ENCODE measurements at regions not wholly inside any gene's neighbourhood (a gene's known extent, or its start where the extent isn't known, plus 50 kb on each side); places are given as distances from the start of the nearest gene placed in this dataset.
A peak's percentile ranks its signal among the peaks of the same experiment; 100 is the strongest.

GRCh38 chr2:6068429-6068828 lies 376.2 kb downstream of the SOX11 start:
- no peak for DNase-seq (ENCODE audit: low spot score)

GRCh38 chr2:6069381-6069780 lies 377.2 kb downstream of the SOX11 start:
- DNase-seq (ENCODE audit: low spot score): no peak

DNA sequence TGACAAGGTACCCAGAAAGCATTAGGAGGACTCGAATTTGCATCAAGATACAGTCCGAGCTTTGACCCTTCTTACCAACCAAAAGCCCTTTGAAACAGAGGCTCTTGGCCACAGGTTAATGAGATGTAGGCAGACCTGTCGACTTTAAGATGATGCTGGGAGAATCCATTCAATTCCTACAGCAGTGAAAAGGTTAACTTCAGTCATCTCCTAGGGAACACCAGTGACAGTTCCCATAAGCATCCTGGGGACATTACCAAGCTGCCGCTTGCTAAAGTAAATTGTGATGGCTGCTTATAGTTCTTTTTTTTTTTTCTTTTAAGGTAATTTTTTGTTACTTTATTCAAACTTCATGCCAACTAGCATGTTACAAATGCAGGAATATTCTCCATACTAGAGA lies 379.3 kb downstream of the SOX11 start:
- no peak for DNase-seq (ENCODE audit: low spot score)

DNA sequence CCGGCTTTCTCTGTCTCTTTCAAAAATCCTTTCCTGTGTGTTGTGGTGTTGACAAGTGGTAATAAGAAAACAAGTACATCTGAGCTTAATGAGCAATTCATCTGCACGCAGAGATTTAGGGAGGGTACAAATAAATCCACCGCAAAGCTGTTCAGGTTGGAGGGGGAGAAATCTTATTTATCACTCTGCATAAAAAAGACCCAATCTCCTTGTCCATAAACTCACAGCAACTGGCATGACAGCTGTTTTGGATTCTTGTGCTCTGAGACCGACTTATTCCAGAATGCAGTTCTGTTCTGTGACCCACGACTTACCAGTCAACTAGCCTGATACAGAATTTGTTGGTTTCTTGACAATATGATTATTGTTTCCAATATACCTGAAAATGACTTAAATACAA lies 380.1 kb downstream of the SOX11 start:
- DNase-seq (ENCODE audit: low spot score): no peak

- no peak for DNase-seq (ENCODE audit: low spot score)
Measured at GRCh38 chr2:6072768-6073167, 380.6 kb downstream of the SOX11 start.

DNA sequence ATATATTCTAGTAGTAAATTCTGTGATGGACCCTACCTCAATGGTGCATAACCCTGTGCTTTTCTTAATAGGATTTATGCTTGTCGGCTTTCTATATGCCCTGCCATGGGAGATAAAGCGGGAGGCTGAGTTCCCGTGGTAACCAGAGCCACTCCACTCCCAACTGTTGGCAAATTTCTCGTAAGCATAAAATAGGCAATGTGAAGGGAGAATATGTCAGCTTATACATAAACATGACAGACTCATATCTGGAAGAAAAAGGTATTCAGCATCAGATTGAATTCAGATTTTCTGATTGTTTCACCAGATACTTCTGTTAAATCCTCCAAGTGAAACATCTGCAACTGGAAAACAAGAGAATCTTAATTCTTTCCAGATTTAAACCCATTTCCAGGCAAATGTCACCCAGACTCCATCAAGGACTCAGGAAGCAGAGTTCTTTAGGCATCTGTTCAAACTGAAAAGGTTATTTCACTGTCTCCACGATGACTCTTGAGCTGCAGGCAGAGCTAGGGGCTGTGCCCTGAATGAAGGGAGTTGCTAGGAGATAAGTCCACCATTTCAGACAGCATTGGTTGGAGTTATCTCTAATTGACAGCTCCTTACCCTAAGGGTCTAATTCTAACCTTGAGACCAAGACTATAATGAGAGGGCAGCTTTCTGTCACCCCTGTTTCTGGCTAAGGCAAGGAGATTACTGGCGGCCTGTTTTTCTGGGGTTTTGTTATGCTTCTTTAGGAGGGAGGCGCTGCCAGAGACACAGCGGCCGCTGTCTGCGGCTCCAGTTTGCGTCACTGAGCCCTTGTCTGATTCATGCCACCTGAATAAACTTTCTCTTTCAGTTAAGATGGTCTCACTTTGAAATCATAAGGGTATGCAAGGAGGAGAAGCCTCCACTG lies 381.3 kb downstream of the SOX11 start:
- peak; percentile 14 for DNase-seq (ENCODE audit: low spot score)

DNA sequence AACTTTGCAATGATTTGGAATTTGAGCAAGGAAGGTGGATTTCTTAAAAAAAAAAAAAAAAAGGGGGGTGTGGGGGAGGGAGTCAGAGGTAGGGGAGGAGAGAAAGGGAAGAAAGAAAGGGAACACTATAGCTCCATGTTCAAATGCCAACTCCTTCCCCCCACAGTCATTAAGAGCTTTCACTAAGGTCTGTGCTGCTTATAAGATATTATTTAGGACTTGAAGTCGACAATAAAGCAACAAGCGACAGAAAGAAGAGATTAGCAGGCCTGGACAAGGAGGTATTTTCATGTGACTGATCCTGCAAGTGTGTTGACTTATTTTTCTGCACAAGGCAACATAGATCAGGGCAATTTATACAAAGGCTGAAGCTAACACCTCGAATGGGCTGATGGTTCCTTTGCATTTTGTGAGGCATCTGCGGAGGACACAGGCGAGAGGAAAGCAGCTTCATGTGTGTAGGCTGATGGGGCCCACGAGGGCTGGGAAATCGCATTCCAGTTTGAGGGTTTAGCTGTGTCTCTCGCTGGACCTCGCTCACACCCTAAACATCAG lies 382.0 kb downstream of the SOX11 start:
- no peak for DNase-seq (ENCODE audit: low spot score)

DNA sequence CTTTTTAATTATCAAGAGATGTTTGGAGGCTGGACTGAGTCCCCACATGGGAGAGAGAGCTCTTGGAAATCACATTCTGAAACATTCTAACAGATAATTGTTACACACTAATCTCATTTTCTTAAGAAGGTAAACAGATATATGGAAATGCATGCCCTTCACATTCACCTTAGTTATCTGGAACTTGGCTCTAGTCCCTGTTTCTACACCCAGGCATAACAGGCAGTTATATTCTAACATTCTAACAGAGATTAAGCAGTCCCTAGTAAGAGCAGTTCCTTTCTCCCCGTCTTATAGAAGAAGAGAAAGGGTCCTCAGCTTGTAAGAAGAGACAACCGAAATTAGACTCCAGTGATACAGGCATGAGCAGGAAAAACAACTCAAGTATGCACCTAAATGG lies 385.4 kb downstream of the SOX11 start:
- DNase-seq (ENCODE audit: low spot score): no peak

DNA sequence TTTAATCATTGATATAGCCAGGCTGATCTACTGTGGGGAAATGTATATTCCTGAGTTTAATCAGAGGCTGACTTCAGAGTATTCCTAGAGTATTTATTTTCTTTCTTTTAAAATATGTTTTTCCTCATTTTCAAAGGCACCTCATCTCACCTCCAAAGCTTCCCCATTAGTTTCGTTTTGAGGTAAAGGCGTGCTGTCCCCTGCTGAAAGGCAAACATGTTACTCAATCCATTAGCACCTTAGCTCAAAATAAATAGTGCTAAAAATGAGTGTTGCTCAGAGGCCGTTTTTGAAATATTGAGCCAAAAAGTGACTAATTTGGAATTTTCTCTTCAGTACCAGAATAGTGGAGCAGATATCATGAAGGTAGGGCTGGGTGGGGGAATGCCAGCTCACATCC lies 386.2 kb downstream of the SOX11 start:
- DNase-seq (ENCODE audit: low spot score): no peak

- no peak for DNase-seq (ENCODE audit: low spot score)
Measured at GRCh38 chr2:6079405-6079804, 387.2 kb downstream of the SOX11 start.

DNA sequence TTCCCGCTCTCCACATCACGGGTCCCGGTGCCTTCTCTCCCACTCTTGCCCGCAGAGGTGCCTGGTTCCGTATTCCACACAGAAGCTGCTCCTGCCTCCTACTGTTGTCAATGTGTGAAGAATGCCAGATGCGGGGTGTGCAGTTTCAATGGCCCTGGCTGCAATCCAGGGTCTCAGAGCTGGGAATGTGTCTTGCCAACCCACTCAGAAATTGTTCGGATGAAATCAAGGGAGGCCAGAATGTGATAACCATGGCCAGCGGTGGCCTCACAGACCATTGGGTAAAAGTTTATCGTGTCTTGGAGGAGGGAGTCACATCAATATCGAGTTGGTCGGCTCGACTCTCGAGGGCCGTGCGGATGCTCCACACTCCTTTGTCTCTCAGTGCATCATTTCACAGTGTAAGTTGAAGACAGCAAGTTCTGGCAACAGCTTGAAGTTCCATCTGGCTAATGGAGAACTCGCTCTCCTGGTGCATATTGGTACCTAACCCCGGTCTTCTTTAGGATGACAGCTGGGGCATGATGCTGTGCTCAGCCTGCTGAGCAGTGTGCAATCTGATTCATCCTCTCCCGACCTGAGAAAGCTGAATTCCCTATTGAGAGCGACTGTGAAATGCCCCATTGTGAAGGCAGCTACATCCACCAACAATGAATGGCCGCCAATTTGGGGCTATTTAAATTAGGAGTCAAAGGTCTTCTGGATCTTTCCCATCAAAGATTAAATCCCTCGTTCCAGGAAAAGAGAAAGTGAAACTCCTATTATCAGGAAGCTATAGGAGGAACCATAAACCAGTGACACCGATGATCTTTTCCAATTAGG lies 389.0 kb downstream of the SOX11 start:
- peak; percentile 81 for DNase-seq (ENCODE audit: low spot score)

- no peak for DNase-seq (ENCODE audit: low spot score)
Measured at GRCh38 chr2:6081955-6082624, 389.9 kb downstream of the SOX11 start.

- DNase-seq (ENCODE audit: low spot score): no peak
Measured at GRCh38 chr2:6082625-6083018, 390.4 kb downstream of the SOX11 start.

DNA sequence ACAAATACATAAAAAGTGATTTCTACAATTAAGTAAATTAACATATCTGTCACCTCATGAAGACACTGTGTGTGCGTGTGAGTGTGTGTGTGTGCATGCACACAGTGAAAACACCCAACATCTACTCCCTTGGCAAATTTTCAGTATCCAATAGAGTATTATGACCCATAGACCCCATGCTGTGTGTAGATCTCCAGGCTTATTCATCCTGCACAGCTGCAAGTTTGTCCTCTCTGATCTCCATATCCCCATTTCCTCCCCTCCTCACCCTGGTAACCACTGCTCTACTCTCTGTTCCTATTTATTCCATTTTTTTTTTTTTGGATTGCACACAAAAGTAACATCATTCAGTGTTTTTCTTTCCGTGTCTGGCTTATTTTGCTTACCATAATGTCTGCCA lies 391.0 kb downstream of the SOX11 start:
- no peak for DNase-seq (ENCODE audit: low spot score)

- DNase-seq (ENCODE audit: low spot score): no peak
Measured at GRCh38 chr2:6089474-6089873, 397.3 kb downstream of the SOX11 start.

GRCh38 chr2:6103372-6103771 lies 411.2 kb downstream of the SOX11 start:
- no peak for DNase-seq (ENCODE audit: low spot score)

DNA sequence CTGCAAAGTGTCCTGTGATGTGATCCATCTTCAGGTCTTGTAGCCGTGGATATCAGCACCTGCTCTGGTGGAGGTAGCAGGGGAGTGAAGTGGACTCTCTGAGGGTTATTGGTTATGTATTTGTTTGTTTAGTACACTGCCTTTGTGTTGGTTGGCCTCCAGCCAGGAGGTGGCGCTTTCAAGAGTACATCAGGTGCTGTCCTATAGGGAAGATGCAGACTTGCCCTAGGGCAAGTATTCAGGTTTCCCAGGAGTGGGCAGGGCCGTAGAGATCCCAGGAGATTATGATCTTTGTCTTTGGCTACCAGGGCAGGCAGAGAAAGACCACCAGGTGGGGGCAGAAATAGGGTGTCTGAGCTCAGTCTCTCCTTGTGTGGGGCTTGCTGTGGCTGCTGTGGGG lies 411.8 kb downstream of the SOX11 start:
- no peak for DNase-seq (ENCODE audit: low spot score)

- no peak for DNase-seq (ENCODE audit: low spot score)
Measured at GRCh38 chr2:6107290-6107689, 415.1 kb downstream of the SOX11 start.

DNA sequence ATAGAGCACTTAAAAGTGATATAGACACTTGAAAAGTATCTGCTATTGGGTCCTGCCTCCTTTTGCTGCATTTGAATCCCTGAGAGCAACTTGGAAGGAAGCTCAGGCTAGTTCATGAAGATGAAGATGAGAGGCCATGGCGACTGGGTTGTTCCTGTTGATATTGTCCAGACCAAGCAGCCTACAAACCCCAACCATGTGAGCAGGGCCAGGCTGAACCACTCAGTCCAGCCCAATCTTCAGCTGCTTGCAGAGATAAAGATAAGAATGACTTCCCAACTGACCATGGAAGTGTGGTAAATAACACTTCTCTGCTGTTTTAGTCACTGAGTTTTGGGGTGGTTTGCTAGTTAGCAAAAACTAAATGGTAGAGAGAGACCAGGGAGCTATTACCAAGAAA lies 417.6 kb downstream of the SOX11 start:
- DNase-seq (ENCODE audit: low spot score): no peak

GRCh38 chr2:6111781-6112261 lies 419.6 kb downstream of the SOX11 start:
- DNase-seq (ENCODE audit: low spot score): no peak

- DNase-seq (ENCODE audit: low spot score): peak; percentile 67
Measured at GRCh38 chr2:6113786-6114185, 421.6 kb downstream of the SOX11 start.

- DNase-seq (ENCODE audit: low spot score): no peak
Measured at GRCh38 chr2:6127718-6128117, 435.5 kb downstream of the SOX11 start.

All from putamen (tissue), 1 donor.